Glutamatergic neuron (in vitro differentiated cells): ENCODE measurements at regions not wholly inside any gene's neighbourhood (a gene's known extent, or its start where the extent isn't known, plus 50 kb on each side); places are given as distances from the start of the nearest gene placed in this dataset.
"Not testable (repeated sequence)": the region's sequence is repeated elsewhere in the genome, so short reads cannot be mapped to it uniquely, and the experiment has no call there.

Source experiments
- DNase-seq: peaks from one replicate; pipeline ENCODE4 v3.0.0; 2022
- H3K27ac Mint-ChIP-seq: one replicate; pipeline ENCODE4 v1.8.0; 2020; ENCODE audit warnings: mild to moderate bottlenecking, mixed read lengths, inconsistent platforms; ENCODE audit not compliant: unreplicated experiment
- H3K27me3 Mint-ChIP-seq: one replicate; pipeline ENCODE4 v1.8.0; 2020; ENCODE audit warnings: mild to moderate bottlenecking, moderate library complexity, mixed read lengths, inconsistent platforms; ENCODE audit not compliant: unreplicated experiment
- H3K36me3 Mint-ChIP-seq: one replicate; pipeline ENCODE4 v1.8.0; 2020; ENCODE audit warnings: mild to moderate bottlenecking, mixed read lengths, inconsistent platforms; ENCODE audit not compliant: unreplicated experiment
- H3K4me1 Mint-ChIP-seq: one replicate; pipeline ENCODE4 v1.8.0; 2020; ENCODE audit warnings: mild to moderate bottlenecking, low read depth, mixed read lengths, inconsistent platforms; ENCODE audit not compliant: unreplicated experiment
- H3K4me3 Mint-ChIP-seq: one replicate; pipeline ENCODE4 v1.8.0; 2020; ENCODE audit warnings: mild to moderate bottlenecking, mixed read lengths, inconsistent platforms; ENCODE audit not compliant: unreplicated experiment
- H3K9me3 Mint-ChIP-seq: one replicate; pipeline ENCODE4 v1.8.0; 2020; ENCODE audit warnings: mild to moderate bottlenecking, moderate library complexity, mixed read lengths, inconsistent platforms; ENCODE audit not compliant: unreplicated experiment
- CTCF ChIP-seq: fragments of 200-600 bp; sonication (generic); IDR thresholded peaks from one replicate; pipeline ENCODE4 v1.5.0; 2021; ENCODE audit not compliant: partially characterized antibody, unreplicated experiment

- TF ChIP-seq CTCF: no peak
- no peak for DNase-seq
- Mint-ChIP-seq H3K27me3 (no peaks in the 10 kb centered on the region), H3K9me3 (peaks cover 7% of the 10 kb centered on the region), H3K36me3 (no peaks in the 10 kb centered on the region), H3K4me1 (peaks cover 5% of the 10 kb centered on the region), H3K27ac (no peak overlapping the region), H3K4me3 (no peak overlapping the region)
These were observed 457.7 kb upstream of the TMEM132C start for GRCh38 chr12:127809275-127809674.

- Mint-ChIP-seq H3K36me3 (no peaks in the 10 kb centered on the region), H3K27me3 (no peaks in the 10 kb centered on the region), H3K27ac (no peak overlapping the region), H3K4me1 (peaks cover 5% of the 10 kb centered on the region), H3K4me3 (no peak overlapping the region), H3K9me3 (peaks cover 7% of the 10 kb centered on the region)
- no peak for TF ChIP-seq CTCF
- no peak for DNase-seq
These were observed 456.9 kb upstream of the TMEM132C start for GRCh38 chr12:127810041-127810440.

GRCh38 chr12:127810459-127810858 lies 456.5 kb upstream of the TMEM132C start:
- H3K4me3 Mint-ChIP-seq, H3K27ac Mint-ChIP-seq, H3K4me1 Mint-ChIP-seq, H3K27me3 Mint-ChIP-seq, H3K9me3 Mint-ChIP-seq, DNase-seq, H3K36me3 Mint-ChIP-seq: not testable (repeated sequence)

GRCh38 chr12:127811988-127812387 lies 455.0 kb upstream of the TMEM132C start:
- no peak for DNase-seq
- Mint-ChIP-seq H3K36me3 (no peaks in the 10 kb centered on the region), H3K27me3 (no peaks in the 10 kb centered on the region), H3K4me3 (no peak overlapping the region), H3K4me1 (no peaks in the 10 kb centered on the region), H3K27ac (no peak overlapping the region), H3K9me3 (peaks cover 3% of the 10 kb centered on the region)
- TF ChIP-seq CTCF: no peak

DNA sequence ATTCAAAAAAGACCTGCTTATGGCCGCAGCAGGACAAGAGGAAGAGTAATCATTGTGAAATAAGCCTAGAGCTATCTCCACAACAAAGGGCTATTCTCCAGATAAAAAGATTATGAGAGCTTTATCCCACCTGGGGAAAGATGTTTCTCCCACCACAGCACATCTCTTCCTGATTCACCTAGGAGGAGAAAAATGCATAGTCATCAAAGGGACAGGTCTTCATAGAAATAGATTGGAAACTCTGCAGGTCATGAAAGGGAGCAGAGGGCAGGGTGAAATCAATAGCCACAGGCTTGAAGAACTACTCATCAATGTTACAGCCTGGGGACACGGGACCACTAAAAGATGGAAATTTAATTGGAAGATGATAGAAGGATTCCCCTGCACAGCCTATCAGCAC lies 453.8 kb upstream of the TMEM132C start:
- no peaks in the 10 kb centered on the region for H3K4me1 Mint-ChIP-seq
- no peaks in the 10 kb centered on the region for H3K36me3 Mint-ChIP-seq
- DNase-seq: no peak
- TF ChIP-seq CTCF: no peak
- H3K27ac Mint-ChIP-seq: no peak overlapping the region
- no peak overlapping the region for H3K4me3 Mint-ChIP-seq
- no peaks in the 10 kb centered on the region for H3K27me3 Mint-ChIP-seq
- peaks cover under 1% of the 10 kb centered on the region for H3K9me3 Mint-ChIP-seq

GRCh38 chr12:127819056-127819455 lies 447.9 kb upstream of the TMEM132C start:
- H3K9me3 Mint-ChIP-seq: peaks cover 2% of the 10 kb centered on the region
- no peak overlapping the region for H3K4me3 Mint-ChIP-seq
- no peaks in the 10 kb centered on the region for H3K4me1 Mint-ChIP-seq
- H3K36me3 Mint-ChIP-seq: no peaks in the 10 kb centered on the region
- peaks cover 5% of the 10 kb centered on the region for H3K27me3 Mint-ChIP-seq
- no peak for DNase-seq
- TF ChIP-seq CTCF: no peak
- no peak overlapping the region for H3K27ac Mint-ChIP-seq
